SKM-1 treated with dmso at 0.1 percent for 144 hours (cell line): ENCODE measurements at regions not wholly inside any gene's neighbourhood (a gene's known extent, or its start where the extent isn't known, plus 50 kb on each side); places are given as distances from the start of the nearest gene placed in this dataset.

Source experiments
- DNase-seq: peaks from one replicate; lab custom pipeline; 2025; ENCODE audit not compliant: unreplicated experiment; lab: John Stamatoyannopoulos, UW

GRCh38 chr15:25972141-25972675, 109.1 kb upstream of the ATP10A start:
- DNase-seq: no peak

- no peak for DNase-seq
Observed at GRCh38 chr15:25971053-25971452, 107.9 kb upstream of the ATP10A start.

GRCh38 chr15:25969886-25970285, 106.8 kb upstream of the ATP10A start:
- no peak for DNase-seq

GRCh38 chr15:25967116-25967515, 104.0 kb upstream of the ATP10A start:
- no peak for DNase-seq

- DNase-seq: no peak
Observed at GRCh38 chr15:25965326-25965725, 102.2 kb upstream of the ATP10A start.

GRCh38 chr15:25960273-25960672, 97.1 kb upstream of the ATP10A start:
- DNase-seq: no peak

GRCh38 chr15:25959100-25959499, 96.0 kb upstream of the ATP10A start:
- DNase-seq: no peak

GRCh38 chr15:25955628-25956027, 92.5 kb upstream of the ATP10A start:
- DNase-seq: no peak

GRCh38 chr15:25954398-25954797, 91.3 kb upstream of the ATP10A start:
- DNase-seq: no peak

- DNase-seq: no peak
Observed at GRCh38 chr15:25950014-25950413, 86.9 kb upstream of the ATP10A start.

GRCh38 chr15:25947323-25948314, 84.5 kb upstream of the ATP10A start:
- DNase-seq: no peak

- DNase-seq: no peak
Observed at GRCh38 chr15:25946241-25946805, 83.2 kb upstream of the ATP10A start.

GRCh38 chr15:25944386-25944785, 81.3 kb upstream of the ATP10A start:
- no peak for DNase-seq

- DNase-seq: no peak
Observed at GRCh38 chr15:25943831-25944230, 80.7 kb upstream of the ATP10A start.

- no peak for DNase-seq
Observed at GRCh38 chr15:25939122-25939521, 76.0 kb upstream of the ATP10A start.

- DNase-seq: no peak
Observed at GRCh38 chr15:25937796-25938195, 74.7 kb upstream of the ATP10A start.

GRCh38 chr15:25936004-25936403, 72.9 kb upstream of the ATP10A start:
- no peak for DNase-seq

- peak; percentile 73 for DNase-seq
Observed at GRCh38 chr15:25933456-25934158, 70.5 kb upstream of the ATP10A start.

GRCh38 chr15:25932696-25933095, 69.6 kb upstream of the ATP10A start:
- DNase-seq: no peak

GRCh38 chr15:25931851-25932250, 68.7 kb upstream of the ATP10A start:
- DNase-seq: no peak

GRCh38 chr15:25930931-25931330, 67.8 kb upstream of the ATP10A start:
- no peak for DNase-seq
